Posterior cingulate gyrus (tissue), 11 donors: ENCODE measurements at regions not wholly inside any gene's neighbourhood (a gene's known extent, or its start where the extent isn't known, plus 50 kb on each side); places are given as distances from the start of the nearest gene placed in this dataset.

Experiments
- DNase-seq, 10 donors: peaks; one replicate each; pipeline versions ENCODE4 v3.0.0 to v3.0.0-alpha.2; 2020 to 2021; ENCODE audit warnings: mixed read lengths in 3 of 10
- intact Hi-C: fragments of 100-400 bp; cut with DNase I; formaldehyde crosslinking; loops from one replicate; pipeline ENCODE4 v1.15.1; 2023

- intact Hi-C loops = no loop called here
- DNase-seq = no peak
Observed at GRCh38 chr11:91786097-91786496, 438.5 kb upstream of the FAT3 start.

DNA sequence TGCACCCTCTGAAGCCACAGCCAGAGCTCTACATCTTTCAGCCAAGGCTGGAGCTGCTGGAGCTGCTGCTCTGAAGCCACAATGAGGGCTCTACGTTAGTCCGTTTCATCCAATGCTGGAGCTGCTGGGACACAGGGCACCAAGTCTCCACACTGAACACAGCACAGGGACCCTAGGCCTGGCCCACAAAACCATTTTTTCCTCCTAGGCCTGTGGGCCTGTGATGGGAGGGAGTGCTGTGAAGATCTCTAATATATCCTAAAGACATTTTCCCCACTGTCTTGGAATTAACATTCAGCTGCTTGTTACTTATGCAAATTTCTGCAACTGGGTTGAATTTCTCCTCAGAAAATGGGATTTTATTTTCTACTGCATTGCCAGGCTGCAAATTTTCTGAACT lies 441.4 kb upstream of the FAT3 start:
- no peak for DNase-seq
- intact Hi-C loops = no loop called here

DNA sequence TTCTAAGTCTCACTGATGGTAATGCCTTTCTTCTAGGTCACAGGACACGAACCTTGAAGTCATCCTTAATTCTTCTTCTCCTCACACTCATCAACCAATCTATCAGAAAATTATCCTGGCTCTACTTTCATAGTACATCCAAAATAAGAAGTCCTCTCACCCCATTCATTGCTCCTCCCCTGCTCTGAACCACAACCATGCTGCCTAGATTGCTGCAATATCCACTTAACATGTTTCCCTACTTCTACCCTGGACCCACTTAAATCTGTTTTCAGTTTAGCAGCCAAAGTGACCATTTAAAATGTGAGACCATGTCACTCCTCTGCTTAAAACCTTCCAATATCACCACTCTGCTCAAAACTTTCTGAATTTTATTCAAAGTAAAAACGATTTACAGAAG lies 445.9 kb upstream of the FAT3 start:
- intact Hi-C loops = no loop called here
- no peak for DNase-seq

DNA sequence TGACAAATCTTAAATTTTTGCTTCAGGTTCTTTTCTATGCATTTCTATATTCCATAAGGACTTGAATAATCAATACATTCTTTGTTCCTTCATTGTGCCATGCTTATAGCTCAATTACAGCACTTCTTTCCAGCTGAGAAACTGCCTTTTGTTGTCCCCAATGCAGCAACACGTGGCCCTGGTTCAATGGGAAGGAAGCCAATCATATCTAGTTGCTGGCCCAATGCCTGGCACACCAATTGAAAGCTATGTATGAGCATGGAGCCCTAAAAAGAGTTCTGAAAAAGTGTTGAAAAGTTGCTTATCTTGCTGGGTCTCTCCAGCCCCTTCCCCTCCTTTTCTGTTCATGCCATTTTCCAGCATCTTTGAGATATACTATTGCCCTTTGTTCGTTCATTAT lies 448.0 kb upstream of the FAT3 start:
- intact Hi-C loops = no loop called here
- DNase-seq = peak in 6 of 10 donors; percentile 22 to 88 (median 43)

DNA sequence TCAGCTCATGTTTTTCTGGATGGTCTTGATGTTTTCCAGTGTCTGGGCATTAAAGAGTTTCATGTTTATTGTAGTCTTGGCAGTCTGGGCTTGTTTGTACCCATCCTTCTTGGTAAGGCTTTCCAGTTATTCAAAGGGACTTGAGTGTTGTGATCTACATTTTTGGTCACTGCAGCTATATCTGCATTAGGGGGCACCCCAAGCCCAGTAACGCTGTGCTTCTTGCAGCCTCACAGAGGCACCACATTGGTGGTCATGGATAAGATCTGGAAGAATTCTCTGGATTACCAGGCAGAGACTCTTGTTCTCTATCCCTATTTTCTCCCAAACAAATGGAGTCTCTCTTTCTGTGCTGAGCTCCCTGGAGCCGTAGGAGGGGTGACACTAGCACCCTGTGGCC lies 451.5 kb upstream of the FAT3 start:
- peak in 1 of 10 donors; percentile 14 for DNase-seq
- intact Hi-C loops = no loop called here

DNA sequence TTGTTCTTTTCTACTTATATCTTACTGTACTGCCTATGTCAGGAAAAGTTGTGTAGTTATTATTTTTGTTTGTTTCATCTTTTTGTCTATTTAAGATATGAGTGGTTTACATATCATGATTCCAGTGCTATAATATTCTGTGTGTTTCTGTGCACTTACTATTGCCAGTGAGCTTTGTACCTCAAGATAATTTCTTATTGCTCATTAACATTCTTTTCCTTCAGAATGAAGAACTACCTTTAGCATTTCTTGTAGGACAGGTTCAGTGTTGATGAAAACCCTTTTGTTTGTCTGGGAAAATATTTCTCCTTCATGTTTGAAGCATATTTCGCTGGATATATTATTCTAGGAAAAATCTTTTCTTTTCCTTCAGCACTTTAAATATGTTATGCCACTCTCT lies 452.7 kb upstream of the FAT3 start:
- intact Hi-C loops = no loop called here
- no peak for DNase-seq

GRCh38 chr11:91768783-91769182 lies 455.8 kb upstream of the FAT3 start:
- intact Hi-C loops = no loop called here

DNA sequence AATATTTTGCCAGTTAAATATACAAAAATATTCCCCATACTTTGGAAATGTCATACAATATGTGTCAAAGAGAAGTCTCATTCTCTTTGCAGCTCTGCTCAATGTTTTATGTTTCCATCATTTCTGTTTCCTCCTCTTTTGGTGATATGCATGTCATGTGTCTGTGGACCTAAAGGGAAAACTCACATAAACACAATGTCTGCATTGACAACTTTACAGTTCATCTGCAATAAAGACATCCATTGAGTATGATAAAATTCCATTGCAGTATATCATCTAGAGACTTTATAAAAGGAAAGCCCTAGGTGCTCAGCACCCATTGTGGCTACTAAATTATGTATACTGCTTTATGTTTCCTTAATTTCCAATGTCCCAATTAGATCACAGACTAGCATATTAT lies 461.3 kb upstream of the FAT3 start:
- intact Hi-C loops = no loop called here
- DNase-seq = no peak

More at GRCh38 chr11:91768783-91769182, 455.8 kb upstream of the FAT3 start:
- DNase-seq = no peak

DNA sequence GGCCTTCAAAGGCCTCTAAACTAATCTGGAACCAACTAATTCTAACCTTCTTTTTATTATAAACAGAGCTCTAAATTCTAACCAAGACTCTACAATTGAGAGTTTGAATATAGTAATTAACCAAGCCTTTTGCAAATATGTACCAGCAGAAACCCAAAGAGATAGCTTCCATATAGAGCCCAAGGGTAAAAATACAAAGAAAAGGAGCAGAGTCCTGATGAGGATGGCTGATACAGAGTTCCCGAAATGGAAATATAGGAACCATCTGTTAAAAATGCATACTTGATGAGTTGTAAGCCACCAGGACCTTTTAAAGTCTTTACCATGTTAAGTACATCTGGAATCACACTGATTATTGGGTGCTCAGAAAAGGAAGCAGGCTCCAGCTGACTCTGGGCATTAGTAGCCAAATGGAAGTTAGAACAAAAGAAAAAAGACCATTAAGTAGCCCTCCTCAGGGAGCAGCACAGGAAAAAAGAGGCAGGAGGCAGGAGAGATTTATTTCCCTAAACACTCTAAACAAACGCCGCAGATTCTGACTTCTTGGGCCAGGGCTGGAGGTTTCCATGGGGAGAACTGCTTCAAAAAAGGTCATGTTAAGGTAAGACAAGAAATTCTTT lies 463.1 kb upstream of the FAT3 start:
- DNase-seq = no peak

GRCh38 chr11:91756829-91757480 lies 467.7 kb upstream of the FAT3 start:
- intact Hi-C loops = no loop called here
- no peak for DNase-seq

More for the DNA sequence above, 463.1 kb upstream of the FAT3 start:
- intact Hi-C loops = no loop called here

DNA sequence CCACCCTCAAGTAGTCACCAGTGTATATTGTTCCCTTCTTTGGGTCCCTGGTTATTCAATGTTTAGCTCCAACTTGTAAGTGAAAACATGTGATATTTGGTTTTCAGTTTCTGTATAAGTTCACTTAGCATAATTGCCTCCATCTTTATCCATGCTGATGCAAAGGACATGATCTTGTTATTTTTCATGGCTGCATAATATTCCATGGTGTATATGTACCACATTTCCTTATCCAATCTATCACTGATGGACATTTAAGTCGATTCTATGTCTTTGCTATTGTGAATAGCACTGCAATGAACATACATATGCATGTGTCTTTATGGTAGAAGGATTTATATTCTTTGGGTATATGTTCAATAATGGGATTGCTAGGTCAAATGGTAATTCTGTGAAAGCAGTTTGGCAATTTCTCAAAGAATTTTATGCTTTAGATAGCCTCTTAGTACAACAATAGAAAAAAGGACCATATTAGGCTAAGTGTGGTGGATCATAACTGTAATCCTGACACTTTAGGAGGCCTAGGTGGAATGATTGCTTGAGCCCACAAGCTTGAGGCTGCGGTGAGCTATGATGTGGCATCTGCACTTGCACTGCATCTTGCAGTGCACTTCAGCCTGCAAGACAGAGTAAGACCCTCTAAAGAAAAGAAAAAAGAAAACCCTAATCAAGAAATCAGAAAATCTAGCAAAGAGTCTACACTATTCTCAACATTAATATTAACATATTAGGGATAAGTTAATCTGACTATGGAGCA lies 468.5 kb upstream of the FAT3 start:
- DNase-seq = no peak
- intact Hi-C loops = no loop called here

GRCh38 chr11:91755526-91755925 lies 469.1 kb upstream of the FAT3 start:
- intact Hi-C loops = no loop called here

DNA sequence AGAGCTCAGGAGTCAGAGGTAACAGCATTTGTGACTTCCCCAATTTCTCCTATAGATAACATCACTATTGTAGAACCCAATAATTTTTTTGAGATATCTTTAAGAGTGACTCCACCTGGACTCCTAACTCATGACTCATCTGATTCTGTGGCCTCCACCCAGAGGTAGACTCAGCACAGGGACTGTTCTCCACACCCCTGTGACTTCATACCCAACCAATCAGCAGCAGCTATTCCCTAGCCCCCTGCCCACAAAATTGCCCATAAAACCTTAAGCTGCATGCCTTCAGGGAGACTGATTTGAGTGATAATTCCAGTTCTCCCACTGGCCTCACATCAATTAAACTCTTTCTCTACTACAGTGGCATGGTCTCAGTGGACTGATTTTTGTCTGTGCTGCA lies 475.4 kb upstream of the FAT3 start:
- peak in 1 of 10 donors; percentile 26 for DNase-seq
- intact Hi-C loops = no loop called here

More at GRCh38 chr11:91755526-91755925, 469.1 kb upstream of the FAT3 start:
- DNase-seq = no peak

- intact Hi-C loops = no loop called here
Observed at GRCh38 chr11:91742155-91742554, 482.5 kb upstream of the FAT3 start.

DNA sequence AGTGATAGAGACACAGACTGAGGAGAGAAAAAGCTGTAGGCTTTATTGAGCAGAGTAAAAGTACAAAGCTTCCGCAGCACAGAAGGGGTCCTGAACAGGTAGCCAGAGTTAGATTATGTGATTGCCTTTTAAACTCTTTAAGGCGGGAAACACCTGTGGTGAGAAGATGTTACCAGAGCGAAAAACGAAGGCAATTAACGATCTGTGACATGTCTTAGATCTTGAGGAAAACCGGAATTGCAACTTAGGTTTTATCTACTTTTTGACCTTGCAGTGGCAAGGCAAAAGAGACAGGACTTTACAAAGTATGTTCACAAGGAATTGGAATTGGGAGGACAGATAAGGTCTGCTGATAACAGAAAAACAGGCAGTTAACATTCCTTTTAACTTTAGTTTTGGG lies 493.6 kb upstream of the FAT3 start:
- intact Hi-C loops = no loop called here
- no peak for DNase-seq

More at GRCh38 chr11:91742155-91742554, 482.5 kb upstream of the FAT3 start:
- no peak for DNase-seq

DNA sequence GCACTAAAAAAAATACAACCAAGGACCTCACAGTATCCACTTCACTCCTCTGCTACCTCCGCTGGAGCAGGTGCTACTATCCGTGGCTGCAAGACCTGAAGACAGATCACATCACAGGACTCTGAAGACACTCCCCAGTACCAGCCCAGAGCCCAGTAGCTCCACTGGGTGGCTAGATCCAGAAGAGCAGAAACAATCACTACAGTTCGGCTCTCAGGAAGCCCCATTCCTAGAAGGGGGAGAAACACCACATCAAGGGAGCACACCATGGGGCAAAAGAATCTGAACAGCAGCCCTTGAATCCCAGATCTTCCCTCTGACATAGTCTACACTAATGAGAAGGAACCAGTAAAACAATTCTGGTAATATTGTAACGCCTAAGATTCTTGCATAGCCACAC lies 494.0 kb upstream of the FAT3 start:
- DNase-seq = no peak
- intact Hi-C loops = no loop called here

DNA sequence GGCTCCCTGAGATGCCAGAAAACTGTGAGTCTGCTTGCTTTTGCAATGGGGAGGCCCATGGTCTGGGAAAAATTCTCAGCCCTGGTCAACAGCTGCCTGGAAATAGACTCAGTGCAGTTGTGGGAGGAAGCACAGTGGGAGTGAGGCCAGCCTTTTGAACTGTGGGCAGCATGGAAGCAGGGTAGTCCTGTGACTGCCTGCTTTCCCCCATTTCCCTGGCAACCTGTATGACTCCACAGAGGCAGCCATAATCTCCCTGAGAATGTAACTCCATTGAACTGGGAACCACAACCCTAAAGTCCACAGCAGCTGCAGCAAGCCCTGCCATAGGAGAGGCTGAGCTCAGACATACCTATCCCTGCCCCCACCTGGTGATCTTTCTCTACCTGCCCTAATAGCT lies 494.6 kb upstream of the FAT3 start:
- peak in 1 of 10 donors; percentile 34 for DNase-seq
- intact Hi-C loops = no loop called here

- intact Hi-C loops = no loop called here
- DNase-seq = no peak
Observed at GRCh38 chr11:91717169-91717568, 507.4 kb upstream of the FAT3 start.

DNA sequence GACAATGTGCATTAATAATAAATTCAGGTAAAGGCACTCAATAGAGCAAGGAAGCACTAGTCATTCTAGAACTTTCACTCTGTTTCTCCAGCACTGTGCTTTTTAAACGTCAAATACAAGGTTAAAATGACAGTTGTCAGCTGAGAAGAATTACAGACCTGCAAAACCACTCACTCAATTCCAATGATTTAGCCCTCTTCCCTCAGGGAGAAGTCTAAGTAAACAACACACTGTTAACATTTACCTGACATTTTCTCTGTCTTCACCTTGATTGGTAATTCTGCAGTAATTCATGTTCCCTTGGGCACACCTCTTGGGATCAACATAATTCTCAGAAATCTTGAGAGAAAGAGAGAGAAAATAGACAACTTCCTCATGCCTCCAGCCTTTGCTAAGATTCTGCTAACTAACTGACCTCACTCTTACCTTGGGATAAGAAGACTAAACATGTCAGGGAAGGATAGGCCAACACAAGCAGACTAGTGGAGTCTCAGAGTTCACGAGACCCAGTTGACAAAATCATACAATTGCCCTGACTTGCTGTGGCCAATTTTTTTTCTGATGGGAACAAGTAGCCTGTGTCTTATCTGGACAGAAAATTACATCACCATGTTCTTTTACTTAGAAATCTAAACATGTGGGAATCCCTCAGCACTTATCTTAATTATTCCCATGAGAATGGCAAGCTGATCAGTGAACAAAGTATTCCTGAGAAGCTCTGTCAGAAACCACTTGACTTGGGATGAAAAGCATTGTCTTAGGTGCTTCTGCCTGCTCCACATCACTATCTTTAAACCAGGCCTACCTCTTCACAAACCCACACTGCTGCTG lies 516.8 kb upstream of the FAT3 start:
- intact Hi-C loops = no loop called here
- DNase-seq = no peak

DNA sequence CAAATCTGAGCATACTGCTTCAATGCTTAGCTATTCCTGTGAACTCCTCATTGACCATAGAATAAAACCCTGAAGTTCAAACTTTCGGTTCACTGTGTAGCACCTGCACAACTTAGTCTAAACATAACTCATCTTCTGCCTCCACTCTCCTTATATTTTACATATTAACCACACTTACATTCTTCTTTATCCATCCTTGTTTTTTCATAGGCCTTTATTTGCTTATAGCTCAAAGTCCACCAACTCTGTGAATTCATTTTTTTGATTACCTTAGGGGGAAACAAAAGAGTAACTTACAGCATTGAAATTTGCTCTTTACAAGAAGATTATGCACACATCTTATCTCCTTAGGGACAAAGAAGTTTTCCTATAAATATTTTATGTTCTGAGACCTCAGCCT lies 521.6 kb upstream of the FAT3 start:
- no peak for DNase-seq
- intact Hi-C loops = no loop called here

DNA sequence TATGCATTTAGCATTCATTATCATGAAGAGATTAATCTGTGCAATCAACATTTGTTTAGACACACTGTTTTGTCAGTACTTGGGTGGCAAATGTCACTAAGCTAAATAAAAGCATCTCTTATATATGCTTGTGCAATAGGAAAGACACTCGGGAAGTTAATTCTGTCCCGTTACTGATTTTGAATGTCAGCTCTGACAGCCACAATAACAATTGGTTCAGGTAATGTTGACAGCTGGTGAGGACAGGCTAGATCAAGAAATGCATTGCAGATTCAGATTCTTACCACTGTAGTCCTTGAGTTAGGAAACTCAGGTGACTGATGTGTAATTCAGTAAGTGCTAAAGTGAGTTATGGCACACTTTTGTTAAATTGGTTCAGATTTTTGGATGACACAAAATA lies 523.8 kb upstream of the FAT3 start:
- no peak for DNase-seq
- intact Hi-C loops = no loop called here
